HepG2 (cell line): ENCODE measurements at regions not wholly inside any gene's neighbourhood (a gene's known extent, or its start where the extent isn't known, plus 50 kb on each side); places are given as distances from the start of the nearest gene placed in this dataset.

Source experiments
- ATAC-seq: fragments of 200-7000 bp; cut with Tn5 transposase; 3 replicates; pipeline ENCODE4 v1.9.1; 2020; ENCODE audit warnings: mild to moderate bottlenecking, moderate library complexity
- BruUV-seq: library from RNA; stranded (reverse); fragments of 400-500 nt; replicated peaks from 2 replicates; lab custom pipeline; 2021; lab: Mats Ljungman, UMichigan
- CTCF ChIA-PET: fragments of 300-600 bp; formaldehyde crosslinking; extraction: SDS; loops from one replicate; lab custom pipeline; 2021; ENCODE audit warnings: low total read pairs, inconsistent platforms, low intra/inter-chr PET ratio; lab: Yijun Ruan, JAX
- POLR2A ChIA-PET: fragments of 350-600 bp; sonication (Branson Sonifier 250); formaldehyde crosslinking; loops from one replicate; lab custom pipeline; 2020; ENCODE audit warnings: antibody characterized with exemption, inconsistent platforms; lab: Yijun Ruan, JAX
- DNase-seq: peaks from one replicate; pipeline ENCODE4 v3.0.0-alpha.2; 2015; ENCODE audit warnings: low spot score
- FAIRE-seq: peaks from 3 replicates; lab custom pipeline; 2011; peaks lifted over from hg19 to GRCh38; lab: Jason Lieb, UNC
- H2AFZ ChIP-seq: one replicate; pipeline ENCODE4 v1.6.1; 2011; ENCODE audit warnings: low read length, inconsistent platforms
- H3K27ac ChIP-seq: fragments of 300-600 bp; 3 replicates; pipeline ENCODE4 v1.8.0; 2011; ENCODE audit warnings: mixed run types, mild to moderate bottlenecking, mixed read lengths, low read length, inconsistent platforms; ENCODE audit not compliant: insufficient read depth; ENCODE audit errors: extremely low read length
- H3K27me3 ChIP-seq, 2 experiments: fragments of 200-600 bp in 1 of 2; 2 replicates in 1 of 2; 3 replicates in 1 of 2; pipeline versions ENCODE4 v1.6.0 to v1.8.0; 2011; ENCODE audit warnings: low read length in 2 of 2, mild to moderate bottlenecking in 2 of 2, moderate library complexity in 2 of 2, inconsistent platforms in 1 of 2; ENCODE audit not compliant: insufficient read depth in 2 of 2, control insufficient read depth in 1 of 2
- H3K36me3 ChIP-seq, 2 experiments: fragments of 200-600 bp in 1 of 2; replicated peaks in 1 of 2; 2 replicates in 1 of 2; 3 replicates in 1 of 2; pipeline versions ENCODE4 v1.5.1 to v1.8.0; 2011; ENCODE audit warnings: low read length in 2 of 2, inconsistent platforms in 1 of 2; ENCODE audit not compliant: insufficient read depth in 2 of 2, control insufficient read depth in 1 of 2
- H3K4me1 ChIP-seq: 2 replicates; pipeline ENCODE4 v1.5.1; 2012; ENCODE audit warnings: low read length, inconsistent platforms; ENCODE audit not compliant: insufficient read depth
- H3K4me2 ChIP-seq: 2 replicates; pipeline ENCODE4 v1.6.0; 2011; ENCODE audit warnings: low read depth, low read length, inconsistent platforms
- H3K4me3 ChIP-seq, 3 experiments: fragments of 200-600 bp in 1 of 3; sonication (generic), shearing (Covaris generic) in 1 of 3; replicated peaks in 1 of 3; 2 replicates each; pipeline ENCODE4 v1.5.1; 2011 to 2016; ENCODE audit warnings: low read length in 3 of 3, inconsistent platforms in 2 of 3, low read depth in 2 of 3, mild to moderate bottlenecking in 2 of 3, control low read depth in 1 of 3, mixed read lengths in 1 of 3; ENCODE audit not compliant: insufficient read depth in 1 of 3
- H3K79me2 ChIP-seq: one replicate; pipeline ENCODE4 v1.6.1; 2011; ENCODE audit warnings: low read length, inconsistent platforms; ENCODE audit not compliant: insufficient read depth
- H3K9ac ChIP-seq: 2 replicates; pipeline ENCODE4 v1.6.0; 2011; ENCODE audit warnings: mild to moderate bottlenecking, low read depth, low read length, inconsistent platforms; ENCODE audit not compliant: insufficient read depth
- H3K9me3 ChIP-seq: 2 replicates; pipeline ENCODE4 v1.5.1; 2012; ENCODE audit warnings: mild to moderate bottlenecking, low read length
- H4K20me1 ChIP-seq: 2 replicates; pipeline ENCODE4 v1.6.0; 2011; ENCODE audit warnings: inconsistent platforms, mild to moderate bottlenecking, low read length, moderate library complexity; ENCODE audit not compliant: insufficient read depth
- ATF7-NPFF ChIP-seq: sonication (generic); formaldehyde crosslinking; IDR thresholded peaks from 2 replicates; pipeline ENCODE4 v1.8.1; 2023; ENCODE audit warnings: mild to moderate bottlenecking, low read depth, missing genetic modification reagents, moderate library complexity
- ATM ChIP-seq: fragments of 450-650 bp; IDR thresholded peaks from 2 replicates; pipeline ENCODE4 v1.7.1; 2017; ENCODE audit warnings: mild to moderate bottlenecking, borderline replicate concordance
- E2F2 ChIP-seq: sonication (generic); formaldehyde crosslinking; IDR thresholded peaks from 2 replicates; pipeline ENCODE4 v1.4.0; 2020; ENCODE audit warnings: missing genetic modification reagents, borderline replicate concordance
- FIP1L1 ChIP-seq: fragments of 200-400 bp; formaldehyde crosslinking; IDR thresholded peaks from 2 replicates; pipeline ENCODE4 v1.6.1; 2018; ENCODE audit warnings: low read depth, mild to moderate bottlenecking, low read length, moderate library complexity, borderline replicate concordance; ENCODE audit not compliant: insufficient read depth
- JARID2 ChIP-seq: sonication (generic); formaldehyde crosslinking; IDR thresholded peaks from 2 replicates; pipeline ENCODE4 v1.8.1; 2023; ENCODE audit warnings: missing genetic modification reagents, inconsistent platforms; ENCODE audit not compliant: insufficient replicate concordance
- KLF15 ChIP-seq: sonication (generic); formaldehyde crosslinking; IDR thresholded peaks from 2 replicates; pipeline ENCODE4 v1.8.1; 2023; ENCODE audit warnings: borderline replicate concordance, mild to moderate bottlenecking, inconsistent platforms, missing genetic modification reagents, mixed read lengths
- NFKBIZ ChIP-seq: IDR thresholded peaks from 2 replicates; pipeline ENCODE4 v1.6.1; 2018; ENCODE audit warnings: missing genetic modification reagents, missing compliant biosample characterization
- SUZ12 ChIP-seq: fragments of 150-350 bp; IDR thresholded peaks from 2 replicates; pipeline ENCODE4 v1.6.1; 2014; ENCODE audit warnings: low read depth, low read length
- TIGD3 ChIP-seq: sonication (generic); formaldehyde crosslinking; IDR thresholded peaks from 2 replicates; pipeline ENCODE4 v1.5.1; 2020; ENCODE audit warnings: mild to moderate bottlenecking, missing genetic modification reagents, borderline replicate concordance
- ZBTB38 ChIP-seq: sonication (generic); formaldehyde crosslinking; IDR thresholded peaks from 2 replicates; pipeline ENCODE4 v1.5.1; 2020; ENCODE audit warnings: mild to moderate bottlenecking, missing genetic modification reagents
- ZFP37 ChIP-seq: sonication (generic); formaldehyde crosslinking; IDR thresholded peaks from 2 replicates; pipeline ENCODE4 v1.4.0; 2020; ENCODE audit warnings: missing genetic modification reagents, borderline replicate concordance
- ZNF317 ChIP-seq: sonication (generic); formaldehyde crosslinking; IDR thresholded peaks from 2 replicates; pipeline ENCODE4 v1.5.0; 2020; ENCODE audit warnings: mild to moderate bottlenecking, missing genetic modification reagents
- ZNF460 ChIP-seq: sonication (generic); formaldehyde crosslinking; IDR thresholded peaks from 2 replicates; pipeline ENCODE4 v1.5.1; 2020; ENCODE audit warnings: missing genetic modification reagents, mild to moderate bottlenecking, borderline replicate concordance
- ZNF547 ChIP-seq: sonication (generic); formaldehyde crosslinking; IDR thresholded peaks from 2 replicates; pipeline ENCODE4 v1.5.1; 2020; ENCODE audit warnings: mild to moderate bottlenecking, missing genetic modification reagents
- ZNF552 ChIP-seq: sonication (generic); formaldehyde crosslinking; IDR thresholded peaks from 2 replicates; pipeline ENCODE4 v1.9.0; 2022; ENCODE audit warnings: missing genetic modification reagents, mild to moderate bottlenecking, borderline replicate concordance
- WGBS: methylation state at CpG from one replicate; pipeline ENCODE4 v1.1.6; 2017; ENCODE audit warnings: low lambda C conversion rate; 5-methylcytosine and 5-hydroxymethylcytosine counted together
- in situ Hi-C: cut with HindIII; loops from 2 replicates; pipeline ENCODE4 v1.10.0; 2017; ENCODE audit warnings: low pct_unique_long_range_greater_than_20kb; ENCODE audit not compliant: extremely low pct_ligation_motif_present
- intact Hi-C: fragments of 100-400 bp; cut with micrococcal nuclease; formaldehyde crosslinking; loops from one replicate; pipeline ENCODE4 v1.10.0; 2022; ENCODE audit not compliant: unreplicated experiment
- TF ChIP-seq, protein P1 (sequence below): sonication (generic); formaldehyde crosslinking; IDR thresholded peaks from 2 replicates; pipeline ENCODE4 v1.4.0; 2020; ENCODE audit warnings: missing genetic modification reagents

GRCh38 chr10:33038672-33039071 lies 80.6 kb upstream of the ITGB1 start (continued):
- TF ChIP-seq, protein P1, sequence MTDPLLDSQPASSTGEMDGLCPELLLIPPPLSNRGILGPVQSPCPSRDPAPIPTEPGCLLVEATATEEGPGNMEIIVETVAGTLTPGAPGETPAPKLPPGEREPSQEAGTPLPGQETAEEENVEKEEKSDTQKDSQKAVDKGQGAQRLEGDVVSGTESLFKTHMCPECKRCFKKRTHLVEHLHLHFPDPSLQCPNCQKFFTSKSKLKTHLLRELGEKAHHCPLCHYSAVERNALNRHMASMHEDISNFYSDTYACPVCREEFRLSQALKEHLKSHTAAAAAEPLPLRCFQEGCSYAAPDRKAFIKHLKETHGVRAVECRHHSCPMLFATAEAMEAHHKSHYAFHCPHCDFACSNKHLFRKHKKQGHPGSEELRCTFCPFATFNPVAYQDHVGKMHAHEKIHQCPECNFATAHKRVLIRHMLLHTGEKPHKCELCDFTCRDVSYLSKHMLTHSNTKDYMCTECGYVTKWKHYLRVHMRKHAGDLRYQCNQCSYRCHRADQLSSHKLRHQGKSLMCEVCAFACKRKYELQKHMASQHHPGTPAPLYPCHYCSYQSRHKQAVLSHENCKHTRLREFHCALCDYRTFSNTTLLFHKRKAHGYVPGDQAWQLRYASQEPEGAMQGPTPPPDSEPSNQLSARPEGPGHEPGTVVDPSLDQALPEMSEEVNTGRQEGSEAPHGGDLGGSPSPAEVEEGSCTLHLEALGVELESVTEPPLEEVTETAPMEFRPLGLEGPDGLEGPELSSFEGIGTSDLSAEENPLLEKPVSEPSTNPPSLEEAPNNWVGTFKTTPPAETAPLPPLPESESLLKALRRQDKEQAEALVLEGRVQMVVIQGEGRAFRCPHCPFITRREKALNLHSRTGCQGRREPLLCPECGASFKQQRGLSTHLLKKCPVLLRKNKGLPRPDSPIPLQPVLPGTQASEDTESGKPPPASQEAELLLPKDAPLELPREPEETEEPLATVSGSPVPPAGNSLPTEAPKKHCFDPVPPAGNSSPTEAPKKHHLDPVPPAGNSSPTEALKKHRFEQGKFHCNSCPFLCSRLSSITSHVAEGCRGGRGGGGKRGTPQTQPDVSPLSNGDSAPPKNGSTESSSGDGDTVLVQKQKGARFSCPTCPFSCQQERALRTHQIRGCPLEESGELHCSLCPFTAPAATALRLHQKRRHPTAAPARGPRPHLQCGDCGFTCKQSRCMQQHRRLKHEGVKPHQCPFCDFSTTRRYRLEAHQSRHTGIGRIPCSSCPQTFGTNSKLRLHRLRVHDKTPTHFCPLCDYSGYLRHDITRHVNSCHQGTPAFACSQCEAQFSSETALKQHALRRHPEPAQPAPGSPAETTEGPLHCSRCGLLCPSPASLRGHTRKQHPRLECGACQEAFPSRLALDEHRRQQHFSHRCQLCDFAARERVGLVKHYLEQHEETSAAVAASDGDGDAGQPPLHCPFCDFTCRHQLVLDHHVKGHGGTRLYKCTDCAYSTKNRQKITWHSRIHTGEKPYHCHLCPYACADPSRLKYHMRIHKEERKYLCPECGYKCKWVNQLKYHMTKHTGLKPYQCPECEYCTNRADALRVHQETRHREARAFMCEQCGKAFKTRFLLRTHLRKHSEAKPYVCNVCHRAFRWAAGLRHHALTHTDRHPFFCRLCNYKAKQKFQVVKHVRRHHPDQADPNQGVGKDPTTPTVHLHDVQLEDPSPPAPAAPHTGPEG, result no peak
- TF ChIP-seq ZFP37 (CRISPR knock-in tag), result no peak
- TF ChIP-seq TIGD3 (CRISPR knock-in tag), result no peak
- no peak for TF ChIP-seq ZNF317 (CRISPR knock-in tag)
- TF ChIP-seq NFKBIZ (CRISPR knock-in tag), result no peak
- TF ChIP-seq FIP1L1, result no peak

GRCh38 chr10:33037726-33038125 lies 79.7 kb upstream of the ITGB1 start:
- 37% methylated on average over 5 of the region's 8 CpGs for WGBS
- Histone ChIP-seq H3K36me3 (no peaks in the 10 kb centered on the region), H3K4me2 (no peak overlapping the region), H3K9me3 (no peaks in the 10 kb centered on the region), H3K27ac (no peak overlapping the region), H4K20me1 (no peaks in the 10 kb centered on the region), H3K27me3 (0 out of 5 replicates have a peak, but pooled peaks cover 0 to 5% of the 10 kb centered on the region in 2 experiments), H2AFZ (no peak overlapping the region), H3K4me1 (no peaks in the 10 kb centered on the region), H3K4me3 (no peak overlapping the region), H3K79me2 (no peaks in the 10 kb centered on the region), H3K9ac (no peak overlapping the region)
- DNase-seq (no peak), ATAC-seq (no peak), FAIRE-seq (no peak)
- intact Hi-C loops (no loop called here), in situ Hi-C loops (no loop called here)
- BruUV-seq, result no TSS peak
- ChIA-PET POLR2A (no interaction called here), CTCF (no interaction called here)
- TF ChIP-seq ZNF460 (CRISPR knock-in tag) (no peak), SUZ12 (no peak), ZNF547 (no peak), ZNF552 (CRISPR knock-in tag) (no peak), JARID2 (no peak), ATM (no peak), ATF7-NPFF (no peak), ZBTB38 (CRISPR knock-in tag) (no peak), E2F2 (no peak), KLF15 (CRISPR knock-in tag) (no peak)
